ACC112 (cell line): ENCODE measurements at regions not wholly inside any gene's neighbourhood (a gene's known extent, or its start where the extent isn't known, plus 50 kb on each side); places are given as distances from the start of the nearest gene placed in this dataset.
"Not testable (repeated sequence)": the region's sequence is repeated elsewhere in the genome, so short reads cannot be mapped to it uniquely, and the experiment has no call there.

Experiments
- H2AFZ ChIP-seq: fragments of 200-600 bp; sonication (generic); one replicate; pipeline ENCODE4 v1.6.0; 2017; ENCODE audit warnings: antibody characterized with exemption, low read length; ENCODE audit not compliant: unreplicated experiment
- H3K27ac ChIP-seq: fragments of 200-600 bp; sonication (generic); 2 replicates; pipeline ENCODE4 v1.5.1; 2014; ENCODE audit warnings: low read depth, mild to moderate bottlenecking, antibody characterized with exemption, low read length, moderate library complexity
- H3K27me3 ChIP-seq: fragments of 200-600 bp; sonication (generic); 2 replicates; pipeline ENCODE4 v1.6.1; 2014; ENCODE audit warnings: mild to moderate bottlenecking, antibody characterized with exemption, low read length, moderate library complexity, mixed read lengths; ENCODE audit not compliant: insufficient read depth
- H3K36me3 ChIP-seq: fragments of 200-600 bp; sonication (generic); 2 replicates; pipeline ENCODE4 v1.6.1; 2016; ENCODE audit warnings: mild to moderate bottlenecking, antibody characterized with exemption, low read length, moderate library complexity, mixed read lengths; ENCODE audit not compliant: insufficient read depth
- H3K4me1 ChIP-seq: fragments of 200-600 bp; sonication (generic); one replicate; pipeline ENCODE4 v1.6.1; 2016; ENCODE audit warnings: low read length, mixed read lengths; ENCODE audit not compliant: insufficient read depth, unreplicated experiment, control insufficient read depth
- H3K4me3 ChIP-seq: fragments of 200-600 bp; sonication (generic); 2 replicates; pipeline ENCODE4 v1.5.1; 2014; ENCODE audit warnings: mild to moderate bottlenecking, low read depth, low read length
- H3K79me2 ChIP-seq: fragments of 200-600 bp; sonication (generic); one replicate; pipeline ENCODE4 v1.6.0; 2016; ENCODE audit warnings: low read length; ENCODE audit not compliant: control insufficient read depth, unreplicated experiment, insufficient read depth

DNA sequence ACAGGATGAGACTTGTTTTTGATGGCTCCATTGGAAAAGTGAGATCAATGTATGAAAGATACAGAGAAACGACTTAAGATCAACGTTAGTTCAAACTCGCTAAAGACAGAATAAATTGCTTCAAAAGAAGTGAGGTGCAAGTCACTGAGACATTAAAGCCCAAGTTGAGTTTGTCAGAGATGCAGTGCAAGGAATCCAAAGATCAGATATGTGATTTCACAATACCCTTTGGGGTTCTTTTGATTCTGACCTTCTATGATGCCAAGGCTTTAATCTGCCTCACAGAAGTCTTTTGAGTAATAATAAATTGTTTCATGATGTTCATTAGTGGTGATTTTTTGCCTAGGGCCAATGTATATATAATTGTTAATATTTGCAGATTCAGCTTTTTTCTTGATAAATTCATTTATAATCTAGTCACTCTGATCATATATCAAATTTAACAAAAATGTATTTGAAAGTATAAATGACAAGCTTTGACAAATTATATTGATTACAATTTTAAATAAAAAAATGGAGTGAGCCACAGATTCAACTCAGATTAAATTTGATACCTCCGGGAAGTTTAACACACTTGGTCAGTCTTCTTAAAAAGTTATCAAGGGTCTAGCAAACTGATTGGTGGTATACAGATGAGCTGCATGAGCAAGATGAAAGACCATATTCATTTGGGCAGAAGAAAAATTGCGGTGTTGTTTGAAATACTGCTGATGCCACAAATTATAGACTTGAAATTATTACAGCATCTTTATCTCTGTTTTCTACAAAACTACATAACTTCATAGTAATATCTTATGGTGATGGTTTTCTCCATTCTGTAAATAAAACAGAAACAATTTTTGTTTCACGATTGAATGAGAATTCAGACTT, 144.8 kb upstream of the FAR2 start:
- no peak overlapping the region for H3K4me3 ChIP-seq
- H3K27ac ChIP-seq = no peak overlapping the region
- H3K36me3 ChIP-seq = no peaks in the 10 kb centered on the region
- H3K27me3 ChIP-seq = no peaks in the 10 kb centered on the region
- no peak overlapping the region for H2AFZ ChIP-seq
- no peaks in the 10 kb centered on the region for H3K79me2 ChIP-seq
- H3K4me1 ChIP-seq = peaks cover 2% of the 10 kb centered on the region

DNA sequence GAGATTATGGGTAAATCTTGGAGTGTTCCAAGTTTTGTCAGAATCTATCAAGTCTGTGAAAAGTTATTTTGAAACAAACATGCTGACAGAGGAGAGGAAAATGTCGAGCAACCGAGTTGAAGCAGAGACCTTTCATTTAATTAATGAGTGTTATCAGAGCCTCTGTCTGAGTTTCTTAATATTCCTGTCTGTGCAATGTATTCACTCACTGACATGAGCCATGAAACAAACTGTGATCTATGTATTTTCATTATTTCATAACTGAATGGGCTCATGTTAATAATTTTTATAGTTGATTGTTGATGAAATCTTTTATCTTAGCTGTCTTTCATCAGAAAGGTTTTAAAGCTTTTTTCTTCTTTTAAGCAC, 144.2 kb upstream of the FAR2 start:
- H3K27ac ChIP-seq = no peak overlapping the region
- no peaks in the 10 kb centered on the region for H3K27me3 ChIP-seq
- no peaks in the 10 kb centered on the region for H3K36me3 ChIP-seq
- H3K4me3 ChIP-seq = no peak overlapping the region
- no peaks in the 10 kb centered on the region for H3K4me1 ChIP-seq
- H2AFZ ChIP-seq = no peak overlapping the region
- H3K79me2 ChIP-seq = no peaks in the 10 kb centered on the region

DNA sequence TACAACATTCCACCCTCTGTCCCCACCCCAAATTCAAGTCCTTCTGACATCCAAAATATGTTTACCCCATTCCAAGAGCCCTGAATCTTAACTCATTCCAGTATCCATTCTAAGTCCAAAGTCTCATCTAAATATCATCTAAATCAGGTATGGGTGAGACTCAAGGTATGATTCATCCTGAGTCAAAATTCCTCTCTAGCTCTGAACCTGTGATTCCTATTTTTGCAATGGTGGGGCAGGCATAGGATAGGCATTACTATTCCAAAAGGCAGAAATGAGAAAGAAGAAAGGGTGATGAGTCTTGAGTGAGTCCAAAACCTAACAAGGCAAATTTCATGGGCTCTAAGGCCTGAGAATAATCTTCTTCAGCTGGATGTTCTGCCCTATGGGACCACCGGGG, 140.3 kb upstream of the FAR2 start:
- Histone ChIP-seq H2AFZ (no peak overlapping the region), H3K36me3 (no peaks in the 10 kb centered on the region), H3K27me3 (no peaks in the 10 kb centered on the region), H3K27ac (no peak overlapping the region), H3K79me2 (no peaks in the 10 kb centered on the region), H3K4me1 (no peaks in the 10 kb centered on the region), H3K4me3 (no peak overlapping the region)

DNA sequence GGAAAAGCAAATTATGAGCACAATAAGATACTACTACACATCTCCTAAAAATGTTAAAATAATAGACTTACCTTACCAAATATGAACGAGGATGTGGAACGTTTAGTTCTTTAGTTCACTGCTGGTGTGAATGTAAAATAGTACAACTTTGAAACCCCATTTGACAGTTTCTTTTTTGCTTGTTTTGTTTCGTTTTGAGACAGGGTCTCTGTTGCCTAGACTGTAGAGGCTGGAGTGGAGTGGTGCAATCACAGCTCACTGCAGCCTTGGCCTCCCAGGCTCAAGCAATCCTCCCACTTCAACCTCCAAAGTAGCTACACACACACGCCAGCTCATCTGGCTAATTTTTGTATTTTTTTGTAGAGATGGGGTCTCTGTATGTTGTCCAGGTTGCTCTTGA, 136.4 kb upstream of the FAR2 start:
- Histone ChIP-seq H3K36me3 (no peaks in the 10 kb centered on the region), H2AFZ (no peak overlapping the region), H3K4me3 (no peak overlapping the region), H3K27ac (no peak overlapping the region), H3K4me1 (no peaks in the 10 kb centered on the region), H3K27me3 (no peaks in the 10 kb centered on the region), H3K79me2 (no peaks in the 10 kb centered on the region)

DNA sequence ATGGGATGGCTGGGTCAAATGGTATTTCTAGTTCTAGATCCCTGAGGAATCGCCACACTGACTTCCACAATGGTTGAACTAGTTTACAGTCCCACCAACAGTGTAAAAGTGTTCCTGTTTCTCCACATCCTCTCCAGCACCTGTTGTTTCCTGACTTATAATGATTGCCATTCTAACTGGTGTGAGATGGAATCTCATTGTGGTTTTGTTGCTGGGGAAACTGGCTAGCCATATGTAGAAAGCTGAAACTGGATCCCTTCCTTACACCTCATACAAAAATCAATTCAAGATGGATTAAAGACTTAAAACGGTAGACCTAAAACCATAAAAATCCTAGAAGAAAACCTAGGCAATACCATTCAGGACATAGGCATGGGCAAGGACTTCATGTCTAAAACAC, 131.5 kb upstream of the FAR2 start:
- H3K27ac ChIP-seq, H2AFZ ChIP-seq, H3K4me3 ChIP-seq, H3K79me2 ChIP-seq, H3K4me1 ChIP-seq, H3K36me3 ChIP-seq, H3K27me3 ChIP-seq: not testable (repeated sequence)

DNA sequence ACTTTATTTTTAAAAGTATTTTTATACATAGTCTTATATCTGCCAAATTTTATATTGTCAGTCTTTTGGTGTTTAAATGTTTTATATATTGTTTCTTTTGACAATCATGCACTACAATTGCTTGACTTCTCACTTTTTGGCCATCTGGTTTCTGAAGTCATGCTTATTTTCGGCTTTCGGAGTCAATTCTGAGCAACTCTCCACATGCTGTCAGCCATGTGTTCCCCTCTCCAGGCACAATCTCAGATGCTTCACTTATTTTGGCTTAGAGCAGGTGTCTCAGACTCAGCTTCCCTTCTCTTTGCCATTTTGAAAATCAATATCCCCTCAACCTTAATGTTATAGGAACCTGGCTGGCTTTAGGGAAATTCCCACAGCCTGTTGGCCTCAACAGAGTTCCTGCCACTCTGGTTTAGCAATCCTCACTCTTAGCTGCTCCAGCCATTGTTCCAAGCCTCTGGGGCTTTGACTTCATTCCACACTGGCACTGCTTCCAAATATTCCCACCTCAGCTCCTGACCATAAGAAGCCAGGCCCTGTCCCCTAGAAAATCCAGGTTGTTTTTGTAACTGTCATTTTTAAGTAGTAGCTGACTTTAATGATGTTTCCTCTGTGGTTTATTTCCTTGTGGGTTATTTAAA, 125.5 kb upstream of the FAR2 start:
- Histone ChIP-seq H3K27me3 (peaks cover 5% of the 10 kb centered on the region; the same call in 1 of the 2 replicates), H2AFZ (no peak overlapping the region), H3K36me3 (no peaks in the 10 kb centered on the region), H3K4me3 (no peak overlapping the region), H3K4me1 (no peaks in the 10 kb centered on the region), H3K79me2 (no peaks in the 10 kb centered on the region), H3K27ac (no peak overlapping the region)

DNA sequence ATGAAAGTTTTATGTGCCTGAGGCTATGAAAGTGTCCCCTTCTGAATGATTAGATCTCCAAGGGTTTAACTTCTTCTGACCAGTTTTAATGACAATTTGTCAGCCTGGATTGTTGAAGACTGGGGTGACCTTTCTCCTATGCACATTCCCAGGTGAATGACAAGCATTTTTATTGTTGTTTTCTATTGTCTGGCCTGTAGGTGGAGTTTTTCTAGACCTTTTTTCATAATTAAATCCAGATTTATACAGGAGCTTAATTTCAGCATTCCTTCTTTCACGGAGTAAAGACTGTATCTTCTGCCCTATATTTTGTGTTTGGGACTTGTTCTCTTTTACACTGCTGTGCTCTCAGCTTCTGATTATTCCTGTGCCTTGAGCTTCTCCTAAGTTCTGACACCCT, 125.0 kb upstream of the FAR2 start:
- H3K4me1 ChIP-seq = no peaks in the 10 kb centered on the region
- no peak overlapping the region for H2AFZ ChIP-seq
- no peaks in the 10 kb centered on the region for H3K79me2 ChIP-seq
- no peak overlapping the region for H3K4me3 ChIP-seq
- no peaks in the 10 kb centered on the region for H3K36me3 ChIP-seq
- H3K27ac ChIP-seq = no peak overlapping the region
- H3K27me3 ChIP-seq = peaks cover 5% of the 10 kb centered on the region; the same call in 1 of the 2 replicates

DNA sequence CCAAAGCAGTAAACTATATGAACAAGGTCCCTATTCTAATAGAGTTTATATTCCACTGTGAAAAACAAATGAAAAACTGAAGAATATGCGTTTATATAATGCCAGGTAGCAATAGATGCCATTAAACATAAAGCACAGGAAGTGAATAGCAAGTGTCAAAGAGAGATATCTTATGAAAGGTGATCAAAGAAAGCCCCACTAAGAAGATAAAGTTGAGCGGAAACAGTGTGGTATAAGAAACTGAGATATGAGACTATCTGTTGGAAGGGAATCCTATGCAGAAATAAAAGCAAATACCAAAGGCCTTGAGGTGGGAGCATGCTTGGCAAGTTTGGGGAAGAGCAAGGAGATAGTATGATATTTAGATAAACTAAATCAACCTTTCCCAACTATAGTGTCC, 123.1 kb upstream of the FAR2 start:
- Histone ChIP-seq H3K36me3 (no peaks in the 10 kb centered on the region), H3K27me3 (no peaks in the 10 kb centered on the region), H3K4me1 (no peaks in the 10 kb centered on the region), H3K27ac (no peak overlapping the region), H3K4me3 (no peak overlapping the region), H2AFZ (no peak overlapping the region), H3K79me2 (no peaks in the 10 kb centered on the region)

DNA sequence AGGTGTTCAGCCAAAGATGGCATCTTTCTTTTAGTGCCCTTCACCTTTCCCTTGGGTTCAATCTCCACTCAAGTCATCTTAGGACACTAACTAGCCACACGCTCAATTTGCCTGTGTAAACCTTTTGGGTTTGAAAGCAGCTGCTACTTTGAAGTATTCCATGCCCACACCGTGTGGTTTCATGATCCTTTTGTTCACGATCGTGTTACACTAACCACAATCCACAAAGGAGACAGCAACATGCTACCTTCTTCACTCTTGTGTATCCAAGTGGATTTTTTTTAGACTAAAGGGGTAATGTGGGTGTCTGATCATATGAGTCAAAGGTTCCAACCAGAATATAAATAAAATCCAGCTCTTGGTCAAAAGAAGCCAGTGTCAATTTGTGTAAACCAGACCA, 122.7 kb upstream of the FAR2 start:
- Histone ChIP-seq H3K4me3 (no peak overlapping the region), H2AFZ (no peak overlapping the region), H3K36me3 (no peaks in the 10 kb centered on the region), H3K4me1 (no peaks in the 10 kb centered on the region), H3K79me2 (no peaks in the 10 kb centered on the region), H3K27me3 (no peaks in the 10 kb centered on the region), H3K27ac (no peak overlapping the region)

DNA sequence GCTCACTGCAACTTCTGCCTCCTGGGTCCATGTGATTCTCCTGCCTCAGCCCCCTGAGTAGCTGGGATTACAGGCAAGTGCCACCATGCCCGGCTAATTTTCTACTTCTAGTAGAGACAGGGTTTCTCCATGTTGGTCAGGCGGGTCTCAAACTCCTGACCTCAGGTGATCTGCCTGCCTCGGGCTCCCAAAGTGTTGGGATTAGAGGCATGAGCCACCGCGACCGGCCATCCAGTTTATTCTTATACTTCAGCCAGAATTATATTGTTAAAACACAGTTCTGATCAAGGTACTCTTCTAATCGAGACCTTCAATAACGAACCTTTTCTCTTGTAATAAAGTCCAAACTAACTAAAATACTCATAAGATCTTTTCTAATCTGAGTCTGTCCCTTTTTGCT, 119.6 kb upstream of the FAR2 start:
- H3K27me3 ChIP-seq = peaks cover 22% of the 10 kb centered on the region
- H3K4me3 ChIP-seq, H3K27ac ChIP-seq, H3K79me2 ChIP-seq, H2AFZ ChIP-seq, H3K4me1 ChIP-seq, H3K36me3 ChIP-seq: not testable (repeated sequence)

DNA sequence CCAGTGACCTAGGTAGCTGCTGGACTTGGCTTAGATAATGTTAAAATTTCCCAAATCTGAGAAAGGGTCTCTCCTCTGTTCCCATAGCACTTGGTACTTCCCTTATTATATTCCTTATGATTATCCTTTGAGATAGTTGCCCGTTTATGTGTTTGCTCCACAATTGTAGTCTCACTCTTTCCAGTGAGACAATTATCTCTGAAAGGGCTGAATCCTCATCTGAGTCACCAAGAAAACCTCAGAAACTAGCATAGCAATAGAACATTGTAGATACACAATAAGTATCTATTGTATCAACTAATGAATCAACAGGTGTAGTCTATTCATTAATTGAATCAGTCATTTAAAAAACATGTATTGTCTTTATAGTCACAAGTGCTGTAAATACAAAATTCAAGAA, 119.1 kb upstream of the FAR2 start:
- Histone ChIP-seq H3K27me3 (peaks cover 22% of the 10 kb centered on the region), H3K79me2 (no peaks in the 10 kb centered on the region), H3K36me3 (no peaks in the 10 kb centered on the region), H3K4me3 (no peak overlapping the region), H3K27ac (no peak overlapping the region), H2AFZ (no peak overlapping the region), H3K4me1 (no peaks in the 10 kb centered on the region)
